ENCODE measurements at regions not wholly inside any gene's neighbourhood (a gene's known extent, or its start where the extent isn't known, plus 50 kb on each side); places are given as distances from the start of the nearest gene placed in this dataset.

- no peak for DNase-seq
Measured at GRCh38 chr2:10985260-10985659, 73.5 kb downstream of the KCNF1 start.

- no peak for DNase-seq
Measured at GRCh38 chr2:10985901-10986535, 74.3 kb downstream of the KCNF1 start.

DNA sequence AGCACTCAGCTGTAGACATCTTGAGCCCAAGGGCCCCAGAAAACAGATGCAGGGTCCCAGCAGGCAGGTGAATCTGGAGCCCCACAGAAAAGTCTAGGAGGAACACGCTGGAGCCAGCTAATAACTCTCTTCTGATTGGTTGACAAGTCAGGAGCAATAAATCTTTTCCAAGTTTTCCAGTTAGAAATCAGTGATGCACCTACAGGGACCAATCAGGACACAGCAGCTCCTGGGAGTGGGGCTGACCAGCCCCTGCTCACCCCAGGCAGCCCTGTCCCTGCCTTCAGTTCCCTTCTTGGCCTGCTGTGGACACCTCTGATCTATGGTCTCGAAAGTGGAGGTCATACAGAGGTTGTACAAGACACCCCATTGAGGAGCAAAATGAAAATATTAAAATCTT lies 75.7 kb downstream of the KCNF1 start:
- DNase-seq = no peak

DNA sequence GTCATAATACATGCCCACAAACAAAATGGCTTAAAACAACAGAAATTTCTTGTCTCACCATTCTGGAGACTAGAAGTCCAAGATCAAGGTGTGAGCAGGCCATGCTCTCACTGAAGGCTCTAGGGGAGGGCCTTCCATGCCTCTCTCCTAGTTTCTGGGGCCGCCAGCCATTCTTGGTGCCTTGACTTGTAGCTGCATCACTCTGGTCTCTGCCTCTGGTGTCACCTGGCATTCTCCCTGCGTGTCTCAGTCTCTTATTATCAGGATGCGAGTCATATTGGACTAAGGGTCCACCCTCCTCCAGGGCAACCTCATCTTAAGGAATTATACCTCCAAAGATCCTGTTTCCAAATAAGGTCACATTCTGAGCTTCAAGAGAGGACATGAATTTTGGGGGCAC lies 76.1 kb downstream of the KCNF1 start:
- no peak for DNase-seq

DNA sequence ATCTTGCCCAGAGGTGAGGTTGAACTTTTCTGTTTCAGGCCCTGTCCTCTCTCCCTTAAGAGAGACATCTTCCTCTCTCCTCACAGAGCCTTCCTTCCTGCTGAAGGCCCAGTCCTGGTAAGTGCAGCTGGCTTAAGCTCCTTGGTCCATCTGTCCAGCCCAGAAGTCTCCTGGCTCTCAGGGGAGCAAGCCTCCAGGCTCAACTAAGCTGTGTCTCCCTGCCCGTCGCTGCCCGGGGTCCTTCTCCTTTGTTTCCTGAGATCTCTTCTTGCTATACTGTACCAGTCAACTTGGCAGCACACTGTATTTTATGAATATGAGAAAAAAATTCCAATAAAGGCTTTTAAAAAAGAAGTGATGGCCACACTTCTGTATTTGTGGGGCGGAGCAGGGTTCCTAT lies 77.4 kb downstream of the KCNF1 start:
- DNase-seq = no peak

- no peak for DNase-seq
Measured at GRCh38 chr2:10989782-10990181, 78.0 kb downstream of the KCNF1 start.

GRCh38 chr2:10990561-10991111 lies 78.9 kb downstream of the KCNF1 start:
- DNase-seq = no peak

DNA sequence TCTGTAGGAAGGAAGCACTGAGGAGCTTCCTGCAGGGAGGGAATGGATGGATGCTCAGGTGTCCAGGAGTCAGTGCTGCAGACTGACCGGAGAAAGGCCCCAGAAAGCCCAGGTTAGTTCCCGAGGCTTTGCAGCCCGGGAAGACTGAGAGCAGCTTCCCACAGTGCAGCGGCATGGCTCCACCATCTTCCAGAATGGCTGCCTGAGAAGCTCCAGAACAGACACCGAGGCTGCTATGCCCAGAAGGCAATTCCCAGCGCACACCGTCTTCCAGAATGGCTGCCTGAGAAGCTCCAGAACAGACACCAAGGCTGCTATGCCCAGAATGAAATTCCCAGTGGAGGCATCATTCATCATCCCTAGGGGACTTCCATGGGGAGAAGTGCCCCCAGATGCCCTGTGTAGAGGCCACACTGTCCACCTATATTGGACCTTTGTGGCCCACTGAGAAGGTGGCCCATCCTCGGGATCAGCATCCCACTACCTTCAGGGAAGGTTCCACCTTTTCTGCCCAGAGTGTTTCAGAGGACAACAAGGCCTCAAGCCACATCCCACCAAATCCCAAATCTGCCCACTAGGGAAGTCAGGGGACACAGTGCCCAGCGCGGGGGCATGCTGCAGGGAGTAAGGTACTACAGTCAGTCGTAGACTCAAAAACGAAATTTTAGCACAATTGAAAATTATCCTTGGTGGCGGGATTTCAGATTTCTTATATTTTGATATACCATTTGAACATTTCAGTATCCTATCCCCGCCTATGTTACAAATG lies 80.5 kb downstream of the KCNF1 start:
- DNase-seq = no peak

GRCh38 chr2:10993001-10993481 lies 81.3 kb downstream of the KCNF1 start:
- no peak for DNase-seq

GRCh38 chr2:10995366-10995970 lies 83.7 kb downstream of the KCNF1 start:
- DNase-seq = no peak

DNA sequence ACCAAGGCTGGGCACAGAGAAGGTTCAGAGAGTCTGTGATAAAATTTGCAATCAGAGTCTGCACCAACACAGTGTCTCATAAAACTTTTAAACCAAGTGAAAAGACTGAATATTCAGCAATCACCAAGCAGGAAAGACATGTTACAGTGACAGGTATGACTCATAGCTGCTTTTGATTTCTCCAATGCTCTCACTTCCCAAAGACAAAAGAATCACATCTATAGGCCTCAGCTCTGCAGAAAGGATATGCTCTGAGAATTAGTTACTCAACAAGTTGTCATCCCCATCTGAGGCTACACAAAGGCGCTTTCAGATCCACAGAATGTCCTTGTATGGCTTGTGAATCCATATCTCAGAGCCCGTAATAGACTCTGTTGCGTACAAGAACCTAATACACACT lies 92.5 kb downstream of the KCNF1 start:
- no peak for DNase-seq

DNA sequence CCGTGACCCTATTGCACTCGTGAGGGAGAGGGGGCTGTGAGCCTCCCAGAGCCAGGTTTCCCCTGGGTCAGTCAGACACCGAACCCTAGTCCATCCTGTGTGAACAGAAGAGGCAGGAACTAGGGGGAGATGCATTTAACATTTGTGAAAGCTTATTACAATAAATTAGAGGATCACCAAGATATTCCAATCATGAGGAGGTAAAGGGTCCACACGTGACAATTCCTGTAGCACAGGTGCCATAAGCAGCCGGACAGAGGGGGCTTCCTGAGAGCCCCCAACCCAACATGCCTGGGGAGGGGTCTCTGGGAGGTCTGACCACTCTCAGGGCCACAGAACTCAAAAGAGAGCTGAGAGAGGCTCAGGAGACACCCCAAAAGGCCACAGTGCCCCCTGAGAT lies 93.3 kb downstream of the KCNF1 start:
- no peak for DNase-seq

DNA sequence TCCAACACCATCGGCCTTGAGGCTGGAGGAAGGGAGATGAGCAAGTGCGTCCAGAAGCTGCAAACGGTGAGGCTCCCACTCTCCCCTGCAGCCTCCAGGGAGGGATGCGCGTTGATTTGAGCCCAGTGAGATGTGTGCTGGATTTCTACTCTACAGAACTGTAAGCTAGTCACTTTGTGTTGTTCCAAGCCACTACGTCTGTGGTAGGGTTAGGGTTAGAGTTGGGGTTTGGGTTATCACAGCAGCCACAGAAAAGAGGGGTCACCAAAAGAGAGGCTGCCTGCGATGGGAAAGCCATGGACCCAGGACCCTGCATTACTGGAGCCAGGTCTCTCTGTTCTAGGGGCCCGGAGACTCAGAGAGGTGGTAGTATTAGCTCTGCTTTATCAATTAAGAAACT lies 94.5 kb downstream of the KCNF1 start:
- DNase-seq = no peak

DNA sequence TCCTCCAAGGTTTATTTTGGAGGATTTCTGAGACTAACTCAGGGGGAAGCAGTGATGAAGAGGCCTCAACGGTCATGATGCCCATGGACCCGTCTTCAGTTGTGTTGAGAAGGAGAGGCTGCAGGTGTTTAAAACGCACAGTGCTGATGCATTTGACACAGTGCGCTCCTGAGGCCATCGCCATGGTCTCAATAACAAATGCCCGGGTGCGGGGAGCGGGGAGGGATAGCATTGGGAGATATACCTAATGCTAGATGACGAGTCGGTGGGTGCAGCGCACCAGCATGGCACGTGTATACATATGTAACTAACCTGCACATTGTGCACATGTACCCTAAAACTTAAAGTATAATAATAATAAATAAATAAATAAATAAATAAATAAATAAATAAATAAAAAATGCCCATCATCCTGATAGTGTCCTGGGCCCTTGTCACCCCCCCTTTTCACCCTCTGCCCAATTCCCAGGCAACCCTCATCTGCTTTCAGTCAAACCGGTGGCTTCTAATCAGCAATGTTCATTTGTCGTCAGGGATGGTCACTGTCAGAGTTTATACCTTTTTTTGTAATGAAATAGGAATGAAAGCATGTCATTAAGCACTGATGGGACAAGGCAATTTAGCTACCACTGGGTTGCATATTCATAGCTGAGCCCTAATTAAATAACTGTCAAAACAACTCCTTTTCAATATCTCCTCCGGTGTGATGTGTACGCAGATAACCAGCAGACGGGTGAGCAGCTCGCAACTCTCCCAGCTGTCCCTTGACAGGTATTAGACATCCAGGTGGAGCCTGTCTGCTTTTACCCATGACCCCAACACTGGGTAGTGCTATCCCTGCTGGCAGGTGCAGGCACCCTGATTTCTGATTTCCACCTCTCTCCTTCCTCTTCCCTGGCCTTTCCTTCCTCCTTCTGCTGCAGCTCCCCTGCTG lies 95.9 kb downstream of the KCNF1 start:
- no peak for DNase-seq

GRCh38 chr2:11008773-11009172 lies 97.0 kb downstream of the KCNF1 start:
- DNase-seq = no peak

- no peak for DNase-seq
Measured at GRCh38 chr2:11009176-11009575, 97.4 kb downstream of the KCNF1 start.

GRCh38 chr2:11009891-11010290 lies 98.2 kb downstream of the KCNF1 start:
- no peak for DNase-seq

DNA sequence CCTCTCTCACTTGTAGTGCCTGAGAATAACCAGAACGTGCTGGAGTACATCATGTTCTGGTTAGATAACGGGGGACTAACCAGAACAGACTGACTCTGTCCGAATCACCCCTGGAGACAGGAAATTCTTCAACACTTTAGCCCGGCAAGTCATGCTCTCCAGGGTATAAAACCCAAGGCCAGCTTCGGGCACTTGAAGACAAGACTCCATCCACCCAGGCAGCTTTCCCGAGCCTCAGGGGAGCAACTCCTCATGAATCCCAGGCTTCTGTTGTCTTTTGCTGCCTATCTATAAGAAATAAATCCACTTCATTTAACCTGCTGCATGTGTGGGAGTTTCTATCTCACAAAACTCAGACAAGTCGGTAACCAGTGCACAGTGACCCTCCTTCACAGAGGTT lies 99.6 kb downstream of the KCNF1 start:
- DNase-seq = no peak

DNA sequence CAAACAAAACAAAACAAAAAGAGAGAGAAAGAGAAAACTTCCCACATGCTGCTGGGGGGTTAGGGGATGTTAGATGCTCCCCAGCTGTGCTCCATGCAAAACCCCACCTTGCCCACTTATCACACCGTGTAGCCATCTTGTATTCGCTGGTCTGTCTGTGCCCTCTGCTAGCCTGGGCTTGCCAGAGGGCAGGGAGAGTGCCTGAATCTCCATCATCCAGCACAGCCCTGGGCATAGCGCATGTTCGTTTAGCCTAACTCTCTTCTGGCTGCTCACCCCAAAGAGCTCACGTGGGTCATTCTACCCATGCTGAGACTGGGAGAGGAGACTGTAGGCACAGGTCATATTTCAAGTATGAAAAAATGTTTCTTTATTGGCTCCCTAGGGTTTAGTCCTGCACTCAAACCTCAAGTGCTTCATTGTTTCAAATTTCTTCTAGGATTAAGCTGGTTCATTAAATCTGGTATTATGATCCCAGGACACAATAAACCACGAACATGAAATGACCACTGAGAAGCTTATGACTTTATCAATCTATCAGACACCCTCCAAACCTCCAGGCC lies 100.5 kb downstream of the KCNF1 start:
- DNase-seq = no peak

DNA sequence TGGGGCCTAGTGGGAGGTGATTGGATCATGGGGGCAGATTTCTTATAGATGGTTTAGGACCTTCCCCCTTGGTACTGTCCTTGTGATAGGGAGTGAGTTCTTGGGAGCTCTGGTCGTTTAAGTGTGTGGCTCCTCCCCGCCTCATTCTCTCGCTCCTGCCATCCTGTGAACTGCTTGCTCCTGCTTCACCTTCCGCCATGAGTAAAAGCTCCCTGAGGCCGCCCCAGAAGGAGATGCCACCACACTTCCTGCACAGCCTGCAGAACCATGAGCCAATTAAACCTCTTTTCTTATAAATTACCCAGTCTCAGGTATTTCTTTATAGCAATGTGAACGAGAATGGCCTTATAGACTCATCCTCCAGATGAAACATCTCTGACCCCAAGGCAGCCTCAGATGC lies 101.5 kb downstream of the KCNF1 start:
- no peak for DNase-seq

DNA sequence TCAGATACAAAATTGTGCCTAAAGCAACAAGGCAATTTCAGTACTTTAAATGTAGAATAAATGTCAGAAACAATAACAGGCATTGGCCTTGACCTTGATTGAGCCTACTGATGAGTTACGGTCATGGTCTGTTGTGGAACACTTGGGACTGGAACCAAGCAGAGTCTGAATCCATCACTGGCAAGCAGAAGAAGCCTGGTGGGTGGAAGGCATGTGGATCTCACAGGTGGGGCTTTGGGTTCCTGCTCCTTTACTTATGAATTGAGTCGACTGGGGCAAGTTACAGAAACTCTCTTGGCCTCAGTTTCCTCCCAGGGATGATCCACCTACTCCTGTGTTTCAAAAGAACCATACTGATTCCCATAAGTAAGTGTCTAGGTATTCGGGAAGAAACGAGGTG lies 102.3 kb downstream of the KCNF1 start:
- no peak for DNase-seq

All from renal pelvis (tissue), 1 donor.